Panc1 (cell line): ENCODE measurements at regions not wholly inside any gene's neighbourhood (a gene's known extent, or its start where the extent isn't known, plus 50 kb on each side); places are given as distances from the start of the nearest gene placed in this dataset.

Experiments
- ATAC-seq: fragments of 200-7000 bp; cut with Tn5 transposase; 2 replicates; pipeline ENCODE4 v1.9.1; 2020; ENCODE audit warnings: mild to moderate bottlenecking, moderate library complexity
- BruUV-seq: library from RNA; stranded (reverse); fragments of 400-500 nt; replicated peaks from 2 replicates; lab custom pipeline; 2021; lab: Mats Ljungman, UMichigan
- CTCF ChIA-PET: fragments of 300-600 bp; sonication (Branson Sonifier 250); formaldehyde crosslinking; loops from one replicate; lab custom pipeline; 2022; ENCODE audit warnings: antibody characterized with exemption; lab: Charles Lee
- POLR2A ChIA-PET: fragments of 300-600 bp; sonication (Branson Sonifier 250); formaldehyde crosslinking; loops from one replicate; lab custom pipeline; 2022; ENCODE audit warnings: antibody characterized with exemption; lab: Charles Lee
- DNase-seq: peaks from one replicate; pipeline ENCODE4 v3.0.0-alpha.2; 2010; ENCODE audit warnings: low read depth, low spot score
- H3K27ac ChIP-seq: 2 replicates; pipeline ENCODE4 v1.5.1; 2011; ENCODE audit warnings: mild to moderate bottlenecking, low read length, inconsistent platforms
- H3K27me3 ChIP-seq: fragments of 200-500 bp; sonication (Bioruptor generic); 2 replicates; pipeline ENCODE4 v1.6.0; 2014; ENCODE audit warnings: low read length, inconsistent platforms; ENCODE audit not compliant: control insufficient read depth, insufficient read depth
- H3K36me3 ChIP-seq: fragments of 200-500 bp; sonication (Bioruptor generic); 2 replicates; pipeline ENCODE4 v1.5.1; 2014; ENCODE audit warnings: inconsistent platforms, mild to moderate bottlenecking, low read length, moderate library complexity; ENCODE audit not compliant: control insufficient read depth, insufficient read depth
- H3K4me1 ChIP-seq: 2 replicates; pipeline ENCODE4 v1.5.1; 2011; ENCODE audit warnings: inconsistent platforms, mild to moderate bottlenecking, low read length, moderate library complexity; ENCODE audit not compliant: control insufficient read depth, insufficient read depth
- H3K4me3 ChIP-seq, 2 experiments: 2 replicates each; pipeline ENCODE4 v1.5.1; 2011 to 2012; ENCODE audit warnings: low read depth in 2 of 2, low read length in 2 of 2, mild to moderate bottlenecking in 2 of 2, inconsistent platforms in 1 of 2, moderate library complexity in 1 of 2
- H3K9me3 ChIP-seq: fragments of 200-500 bp; sonication (Bioruptor generic); 2 replicates; pipeline ENCODE4 v1.5.1; 2014; ENCODE audit warnings: low read depth, mild to moderate bottlenecking, inconsistent platforms, low read length, moderate library complexity; ENCODE audit not compliant: control insufficient read depth, insufficient read depth
- CTCF ChIP-seq: fragments of 450-650 bp; IDR thresholded peaks from 2 replicates; pipeline ENCODE4 v1.5.1; 2017; ENCODE audit warnings: mild to moderate bottlenecking
- POLR2AphosphoS5 ChIP-seq: IDR thresholded peaks from 2 replicates; pipeline ENCODE4 v1.6.1; 2012; ENCODE audit warnings: mild to moderate bottlenecking, low read depth, low read length, moderate library complexity
- REST ChIP-seq, 2 experiments: IDR thresholded peaks; 2 replicates each; pipeline ENCODE4 v1.6.1; 2011 to 2012; ENCODE audit warnings: low read depth in 2 of 2, control low read depth in 1 of 2, low read length in 1 of 2, mild to moderate bottlenecking in 1 of 2, moderate library complexity in 1 of 2; ENCODE audit not compliant: insufficient read depth in 1 of 2
- SIN3A ChIP-seq: IDR thresholded peaks from 2 replicates; pipeline ENCODE4 v1.6.1; 2012; ENCODE audit warnings: low read depth, mild to moderate bottlenecking, low read length, moderate library complexity, borderline replicate concordance; ENCODE audit not compliant: insufficient read depth
- TCF7L2 ChIP-seq: IDR thresholded peaks from 2 replicates; pipeline ENCODE4 v1.6.1; 2011; ENCODE audit warnings: mild to moderate bottlenecking, low read depth, low read length, inconsistent platforms
- in situ Hi-C: cut with HindIII; loops from 2 replicates; pipeline ENCODE4 v1.10.0; 2016; ENCODE audit warnings: low sequenced_read_pairs, low pct_unique_long_range_greater_than_20kb
- intact Hi-C: fragments of 100-400 bp; cut with micrococcal nuclease; formaldehyde crosslinking; loops from one replicate; pipeline ENCODE4 v1.10.0; 2022; ENCODE audit not compliant: unreplicated experiment

- in situ Hi-C loops = no loop called here
- POLR2A ChIA-PET = no interaction called here
Observed at GRCh38 chr4:43882470-43882869, 566.1 kb downstream of the KCTD8 start.

GRCh38 chr4:43886196-43886595 lies 562.4 kb downstream of the KCTD8 start:
- in situ Hi-C loops (no loop called here), intact Hi-C loops (no loop called here)
- TF ChIP-seq SIN3A = no peak
- TF ChIP-seq TCF7L2 = no peak
- no peak for TF ChIP-seq REST (IDR thresholded peaks at IDR 0.05; ENCODE audit: insufficient read depth in 1 of 2, low read depth in 2 of 2, low read length in 1 of 2)
- TF ChIP-seq POLR2AphosphoS5 = no peak
- TF ChIP-seq CTCF = no peak
- CTCF ChIA-PET = no interaction called here
- BruUV-seq = no TSS peak
- ATAC-seq (no peak), DNase-seq (no peak)
- Histone ChIP-seq H3K4me3 (no peak overlapping the region), H3K4me1 (no peaks in the 10 kb centered on the region), H3K27ac (no peak overlapping the region), H3K27me3 (no peaks in the 10 kb centered on the region), H3K36me3 (no peaks in the 10 kb centered on the region), H3K9me3 (no peaks in the 10 kb centered on the region)
- POLR2A ChIA-PET = no interaction called here

More at GRCh38 chr4:43882470-43882869, 566.1 kb downstream of the KCTD8 start:
- intact Hi-C loops = no loop called here
- Histone ChIP-seq H3K27me3 (no peaks in the 10 kb centered on the region), H3K9me3 (no peaks in the 10 kb centered on the region), H3K4me1 (no peaks in the 10 kb centered on the region), H3K27ac (no peak overlapping the region), H3K36me3 (no peaks in the 10 kb centered on the region), H3K4me3 (no peak overlapping the region)
- CTCF ChIA-PET = no interaction called here
- BruUV-seq = no TSS peak
- TF ChIP-seq TCF7L2 = no peak
- TF ChIP-seq POLR2AphosphoS5 = no peak
- no peak for TF ChIP-seq REST (IDR thresholded peaks at IDR 0.05; ENCODE audit: insufficient read depth in 1 of 2, low read depth in 2 of 2, low read length in 1 of 2)
- DNase-seq (no peak), ATAC-seq (no peak)
